ENCODE measurements at regions not wholly inside any gene's neighbourhood (a gene's known extent, or its start where the extent isn't known, plus 50 kb on each side); places are given as distances from the start of the nearest gene placed in this dataset.

- CTCF ChIA-PET, result interaction anchor here (0.8 to 1.0 kb wide), 3 partner anchors 63 to 414 kb away, joined by 3 read pairs; no protein-coding TSS in a partner anchor
Measured at GRCh38 chr14:22409006-22409405, 180.0 kb downstream of the DAD1 start.

GRCh38 chr14:22408547-22408946, 180.5 kb downstream of the DAD1 start:
- no peaks in the 10 kb centered on the region for H3K4me1 ChIP-seq
- H3K4me2 ChIP-seq, result no peak overlapping the region
- no peak overlapping the region for H3K4me3 ChIP-seq
- 0 out of 3 replicates have a peak, but pooled peaks cover 4% of the 10 kb centered on the region for H3K9me3 ChIP-seq
- no peak for ATAC-seq
- CTCF ChIA-PET, result interaction anchor here (0.6 to 1.0 kb wide), 4 partner anchors 39 to 414 kb away, joined by 3 read pairs; no protein-coding TSS in a partner anchor
- POLR2A ChIA-PET, result interaction anchor here (0.5 kb wide), 1 partner anchor 31 kb away, joined by 3 read pairs; no protein-coding TSS in a partner anchor
- no peak for FAIRE-seq
- no peak overlapping the region for H3K27ac ChIP-seq
- 85% methylated on average over 2 of the region's 2 CpGs for WGBS (ENCODE audit: missing lambda C conversion rate)
- TF ChIP-seq BCL3 (IDR thresholded peaks at IDR 0.05) (no peak), JUNB (IDR thresholded peaks at IDR 0.05) (no peak), RAD21 (conservative IDR thresholded peaks at IDR 0.05 in 1 of 2, IDR thresholded peaks at IDR 0.05 in 1 of 2) (no peak), HOXB13 (CRISPR knock-in tag; IDR thresholded peaks at IDR 0.05; ENCODE audit: low read depth) (no peak), KDM5A (IDR thresholded peaks at IDR 0.05) (no peak), EP300 (IDR thresholded peaks at IDR 0.05) (no peak), ESRRA (IDR thresholded peaks at IDR 0.05; ENCODE audit: borderline replicate concordance, low read length) (no peak), JUN (IDR thresholded peaks at IDR 0.05) (no peak), PHF8 (IDR thresholded peaks at IDR 0.05; ENCODE audit: borderline replicate concordance, low read depth) (no peak), ZNF302 (CRISPR knock-in tag; IDR thresholded peaks at IDR 0.05) (no peak)
- no peak for DNase-seq (ENCODE audit: low read depth in 1 of 2, low spot score in 1 of 2)

More at GRCh38 chr14:22409006-22409405, 180.0 kb downstream of the DAD1 start:
- no peak overlapping the region for H3K4me2 ChIP-seq
- no peak for TF ChIP-seq KDM5A (IDR thresholded peaks at IDR 0.05)
- TF ChIP-seq BCL3 (IDR thresholded peaks at IDR 0.05), result no peak
- TF ChIP-seq HOXB5 (CRISPR knock-in tag; IDR thresholded peaks at IDR 0.05), result no peak
- no peak for TF ChIP-seq EHMT2 (IDR thresholded peaks at IDR 0.05; ENCODE audit: low read depth)
- no peak for TF ChIP-seq TP53 (CRISPR knock-in tag; IDR thresholded peaks at IDR 0.05)
- no peak for TF ChIP-seq GATA3 (IDR thresholded peaks at IDR 0.05; ENCODE audit: borderline replicate concordance)
- no peak for TF ChIP-seq BHLHE40 (IDR thresholded peaks at IDR 0.05; ENCODE audit: low read depth, low read length)
- no peak for TF ChIP-seq TFCP2L1 (CRISPR knock-in tag; IDR thresholded peaks at IDR 0.05)
- no peak for TF ChIP-seq RNF2 (IDR thresholded peaks at IDR 0.05; ENCODE audit: borderline replicate concordance, low read depth)
- TF ChIP-seq ZNF302 (CRISPR knock-in tag; IDR thresholded peaks at IDR 0.05), result no peak
- no peak for TF ChIP-seq ATOH8 (CRISPR knock-in tag; IDR thresholded peaks at IDR 0.05; ENCODE audit: low read depth)
- no peak for TF ChIP-seq JUN (IDR thresholded peaks at IDR 0.05)
- no peak for TF ChIP-seq REST (IDR thresholded peaks at IDR 0.05)
- TF ChIP-seq USF2 (IDR thresholded peaks at IDR 0.05), result no peak
- TF ChIP-seq SREBF2 (IDR thresholded peaks at IDR 0.05), result no peak
- TF ChIP-seq POLR2AphosphoS2 (conservative IDR thresholded peaks at IDR 0.05; ENCODE audit: low read length), result no peak
- H3K4me3 ChIP-seq, result no peak overlapping the region
- H3K27ac ChIP-seq, result no peak overlapping the region
- FAIRE-seq, result no peak
- WGBS (ENCODE audit: missing lambda C conversion rate), result 83% methylated on average over 3 of the region's 3 CpGs
- H3K9me3 ChIP-seq, result 0 out of 3 replicates have a peak, but pooled peaks cover 4% of the 10 kb centered on the region
- no peaks in the 10 kb centered on the region for H3K4me1 ChIP-seq
- POLR2A ChIA-PET, result interaction anchor here (0.5 kb wide), 1 partner anchor 32 kb away, joined by 3 read pairs; no protein-coding TSS in a partner anchor
- no peak for ATAC-seq
- no peak for DNase-seq (ENCODE audit: low read depth in 1 of 2, low spot score in 1 of 2)
